ENCODE measurements at regions not wholly inside any gene's neighbourhood (a gene's known extent, or its start where the extent isn't known, plus 50 kb on each side); places are given as distances from the start of the nearest gene placed in this dataset.
"Not testable (repeated sequence)": the region's sequence is repeated elsewhere in the genome, so short reads cannot be mapped to it uniquely, and the experiment has no call there.

GRCh38 chr2:211216221-211216620, 659.8 kb downstream of the CPS1 start:
- no TSS peak for BruUV-seq (replicated peaks)
- TF ChIP-seq, protein P1, sequence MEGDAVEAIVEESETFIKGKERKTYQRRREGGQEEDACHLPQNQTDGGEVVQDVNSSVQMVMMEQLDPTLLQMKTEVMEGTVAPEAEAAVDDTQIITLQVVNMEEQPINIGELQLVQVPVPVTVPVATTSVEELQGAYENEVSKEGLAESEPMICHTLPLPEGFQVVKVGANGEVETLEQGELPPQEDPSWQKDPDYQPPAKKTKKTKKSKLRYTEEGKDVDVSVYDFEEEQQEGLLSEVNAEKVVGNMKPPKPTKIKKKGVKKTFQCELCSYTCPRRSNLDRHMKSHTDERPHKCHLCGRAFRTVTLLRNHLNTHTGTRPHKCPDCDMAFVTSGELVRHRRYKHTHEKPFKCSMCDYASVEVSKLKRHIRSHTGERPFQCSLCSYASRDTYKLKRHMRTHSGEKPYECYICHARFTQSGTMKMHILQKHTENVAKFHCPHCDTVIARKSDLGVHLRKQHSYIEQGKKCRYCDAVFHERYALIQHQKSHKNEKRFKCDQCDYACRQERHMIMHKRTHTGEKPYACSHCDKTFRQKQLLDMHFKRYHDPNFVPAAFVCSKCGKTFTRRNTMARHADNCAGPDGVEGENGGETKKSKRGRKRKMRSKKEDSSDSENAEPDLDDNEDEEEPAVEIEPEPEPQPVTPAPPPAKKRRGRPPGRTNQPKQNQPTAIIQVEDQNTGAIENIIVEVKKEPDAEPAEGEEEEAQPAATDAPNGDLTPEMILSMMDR (conservative IDR thresholded peaks at IDR 0.05; ENCODE audit: low read length) = peak; percentile 57
- no peak for TF ChIP-seq EZH2phosphoT487 (IDR thresholded peaks at IDR 0.05; ENCODE audit: borderline replicate concordance, low read depth, low read length)
- no peaks in the 10 kb centered on the region for H3K36me3 ChIP-seq (ENCODE audit: insufficient read depth, low read length)
- no peak overlapping the region for H3K4me2 ChIP-seq (ENCODE audit: low read length)
- H4K20me1 ChIP-seq (ENCODE audit: insufficient read depth, low read length) = no peaks in the 10 kb centered on the region
- H3K9me2 ChIP-seq (ENCODE audit: insufficient read depth, low read length) = no peaks in the 10 kb centered on the region
- peak; percentile 7 for DNase-seq (ENCODE audit: low spot score)
- no peak overlapping the region for H3K4me3 ChIP-seq (ENCODE audit: low read depth, low read length, poor library complexity, severe bottlenecking)
- no peaks in the 10 kb centered on the region for H3K9me3 ChIP-seq (ENCODE audit: low read length)
- H3K4me1 ChIP-seq (ENCODE audit: insufficient read depth, low read length, poor library complexity, severe bottlenecking) = no peaks in the 10 kb centered on the region
- H2AFZ ChIP-seq (ENCODE audit: low read length) = no peak overlapping the region
- CTCF ChIA-PET (ENCODE audit: unreplicated experiment) = no interaction called here
- POLR2A ChIA-PET = no interaction called here
- H3K79me2 ChIP-seq (ENCODE audit: insufficient read depth, low read depth, low read length) = no peaks in the 10 kb centered on the region
- intact Hi-C loops (cut with micrococcal nuclease; ENCODE audit: unreplicated experiment) = no loop called here
- H3K27ac ChIP-seq (ENCODE audit: low read depth, low read length, poor library complexity, severe bottlenecking) = no peak overlapping the region

DNA sequence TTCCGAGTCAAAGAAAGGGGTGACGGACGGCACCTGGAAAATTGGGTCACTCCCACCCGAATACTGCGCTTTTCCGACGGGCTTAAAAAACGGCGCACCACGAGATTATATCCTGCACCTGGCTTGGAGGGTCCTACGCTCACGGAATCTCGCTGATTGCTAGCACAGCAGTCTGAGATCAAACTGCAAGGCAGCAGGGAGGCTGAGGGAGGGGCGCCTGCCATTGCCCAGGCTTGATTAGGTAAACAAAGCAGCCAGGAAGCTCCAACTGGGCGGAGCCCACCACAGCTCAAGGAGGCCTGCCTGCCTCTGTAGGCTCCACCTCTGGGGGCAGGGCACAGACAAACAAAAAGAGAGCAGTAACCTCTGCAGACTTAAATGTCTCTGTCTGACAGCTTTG, 663.1 kb downstream of the CPS1 start:
- H3K9me2 ChIP-seq (ENCODE audit: insufficient read depth, low read length); intact Hi-C loops (cut with micrococcal nuclease; ENCODE audit: unreplicated experiment); H3K4me3 ChIP-seq (ENCODE audit: low read depth, low read length, poor library complexity, severe bottlenecking); BruUV-seq (replicated peaks); DNase-seq (ENCODE audit: low spot score); H2AFZ ChIP-seq (ENCODE audit: low read length); H3K4me1 ChIP-seq (ENCODE audit: insufficient read depth, low read length, poor library complexity, severe bottlenecking); H3K36me3 ChIP-seq (ENCODE audit: insufficient read depth, low read length); H3K4me2 ChIP-seq (ENCODE audit: low read length); H3K9me3 ChIP-seq (ENCODE audit: low read length); H3K27ac ChIP-seq (ENCODE audit: low read depth, low read length, poor library complexity, severe bottlenecking); POLR2A ChIA-PET; H3K79me2 ChIP-seq (ENCODE audit: insufficient read depth, low read depth, low read length); H4K20me1 ChIP-seq (ENCODE audit: insufficient read depth, low read length); CTCF ChIA-PET (ENCODE audit: unreplicated experiment): not testable (repeated sequence)

GRCh38 chr2:211225784-211226183, 669.4 kb downstream of the CPS1 start:
- TF ChIP-seq, protein P1 (conservative IDR thresholded peaks at IDR 0.05; ENCODE audit: low read length) = no peak
- TF ChIP-seq EZH2phosphoT487 (IDR thresholded peaks at IDR 0.05; ENCODE audit: borderline replicate concordance, low read depth, low read length) = no peak
- no peak overlapping the region for H3K4me2 ChIP-seq (ENCODE audit: low read length)
- POLR2A ChIA-PET = no interaction called here
- no peaks in the 10 kb centered on the region for H3K9me2 ChIP-seq (ENCODE audit: insufficient read depth, low read length)
- H2AFZ ChIP-seq (ENCODE audit: low read length) = no peak overlapping the region
- no peaks in the 10 kb centered on the region for H3K79me2 ChIP-seq (ENCODE audit: insufficient read depth, low read depth, low read length)
- H3K4me3 ChIP-seq (ENCODE audit: low read depth, low read length, poor library complexity, severe bottlenecking) = no peak overlapping the region
- no peaks in the 10 kb centered on the region for H3K36me3 ChIP-seq (ENCODE audit: insufficient read depth, low read length)
- no peaks in the 10 kb centered on the region for H3K4me1 ChIP-seq (ENCODE audit: insufficient read depth, low read length, poor library complexity, severe bottlenecking)
- intact Hi-C loops (cut with micrococcal nuclease; ENCODE audit: unreplicated experiment) = no loop called here
- H3K27ac ChIP-seq (ENCODE audit: low read depth, low read length, poor library complexity, severe bottlenecking) = no peak overlapping the region
- no TSS peak for BruUV-seq (replicated peaks)
- no peaks in the 10 kb centered on the region for H3K9me3 ChIP-seq (ENCODE audit: low read length)
- CTCF ChIA-PET (ENCODE audit: unreplicated experiment) = no interaction called here
- DNase-seq (ENCODE audit: low spot score) = no peak
- no peaks in the 10 kb centered on the region for H4K20me1 ChIP-seq (ENCODE audit: insufficient read depth, low read length)
